HG03066 (cell line): ENCODE measurements at regions not wholly inside any gene's neighbourhood (a gene's known extent, or its start where the extent isn't known, plus 50 kb on each side); places are given as distances from the start of the nearest gene placed in this dataset.
A peak's percentile ranks its signal among the peaks of the same experiment; 100 is the strongest.

Experiments used
- ATAC-seq: cut with Tn5 transposase; IDR thresholded peaks from one replicate; pipeline ENCODE4 v1.9.1; 2021; ENCODE audit warnings: low read depth; ENCODE audit not compliant: unreplicated experiment

- ATAC-seq: no peak
Measured at GRCh38 chr21:28758042-28758882, 234.4 kb downstream of the LTN1 start.

- no peak for ATAC-seq
Measured at GRCh38 chr21:28754862-28755261, 237.8 kb downstream of the LTN1 start.

- ATAC-seq: no peak
Measured at GRCh38 chr21:28754127-28754611, 238.5 kb downstream of the LTN1 start.

GRCh38 chr21:28752131-28752530, 240.5 kb downstream of the LTN1 start:
- no peak for ATAC-seq

GRCh38 chr21:28751176-28751575, 241.5 kb downstream of the LTN1 start:
- ATAC-seq: no peak

GRCh38 chr21:28750565-28750964, 242.1 kb downstream of the LTN1 start:
- ATAC-seq: no peak

GRCh38 chr21:28749536-28749935, 243.1 kb downstream of the LTN1 start:
- no peak for ATAC-seq

- no peak for ATAC-seq
Measured at GRCh38 chr21:28747464-28747863, 245.2 kb downstream of the LTN1 start.

GRCh38 chr21:28746166-28746565, 246.5 kb downstream of the LTN1 start:
- no peak for ATAC-seq

GRCh38 chr21:28745131-28746016, 247.3 kb downstream of the LTN1 start:
- ATAC-seq: peak; percentile 75

- ATAC-seq: no peak
Measured at GRCh38 chr21:28743723-28744122, 249.0 kb downstream of the LTN1 start.

GRCh38 chr21:28742527-28742926, 250.2 kb downstream of the LTN1 start:
- ATAC-seq: no peak

GRCh38 chr21:28740125-28740524, 252.6 kb downstream of the LTN1 start:
- ATAC-seq: no peak

GRCh38 chr21:28738882-28739281, 253.8 kb downstream of the LTN1 start:
- ATAC-seq: peak; percentile 63

- no peak for ATAC-seq
Measured at GRCh38 chr21:28738420-28738704, 254.3 kb downstream of the LTN1 start.

- no peak for ATAC-seq
Measured at GRCh38 chr21:28737674-28738419, 254.8 kb downstream of the LTN1 start.

GRCh38 chr21:28734522-28735175, 258.0 kb downstream of the LTN1 start:
- ATAC-seq: no peak

- ATAC-seq: no peak
Measured at GRCh38 chr21:28731700-28732321, 260.9 kb downstream of the LTN1 start.

GRCh38 chr21:28729887-28730286, 262.8 kb downstream of the LTN1 start:
- no peak for ATAC-seq

GRCh38 chr21:28727809-28728208, 264.9 kb downstream of the LTN1 start:
- ATAC-seq: no peak
